ENCODE measurements at regions not wholly inside any gene's neighbourhood (a gene's known extent, or its start where the extent isn't known, plus 50 kb on each side); places are given as distances from the start of the nearest gene placed in this dataset.

- no peak overlapping the region for H3K27ac Mint-ChIP-seq
- no peaks in the 10 kb centered on the region for H3K4me1 Mint-ChIP-seq
- H3K4me3 Mint-ChIP-seq: no peak overlapping the region
- DNase-seq (no peak), ATAC-seq (no peak)
- H3K27me3 Mint-ChIP-seq: no peaks in the 10 kb centered on the region
- H3K9me3 Mint-ChIP-seq: no peaks in the 10 kb centered on the region
Observed at GRCh38 chr9:1269533-1270315, 219.6 kb downstream of the DMRT2 start.

GRCh38 chr9:1271367-1271766 is 221.2 kb downstream of the DMRT2 start:
- no peaks in the 10 kb centered on the region for H3K27me3 Mint-ChIP-seq
- H3K4me3 Mint-ChIP-seq: no peak overlapping the region
- DNase-seq (no peak), ATAC-seq (no peak)
- no peak overlapping the region for H3K27ac Mint-ChIP-seq
- H3K9me3 Mint-ChIP-seq: no peaks in the 10 kb centered on the region
- H3K4me1 Mint-ChIP-seq: no peaks in the 10 kb centered on the region

GRCh38 chr9:1271786-1272185 is 221.6 kb downstream of the DMRT2 start:
- DNase-seq (no peak), ATAC-seq (no peak)
- H3K4me1 Mint-ChIP-seq: no peaks in the 10 kb centered on the region
- no peak overlapping the region for H3K27ac Mint-ChIP-seq
- H3K4me3 Mint-ChIP-seq: no peak overlapping the region
- H3K9me3 Mint-ChIP-seq: no peaks in the 10 kb centered on the region
- no peaks in the 10 kb centered on the region for H3K27me3 Mint-ChIP-seq

GRCh38 chr9:1272488-1272887 is 222.3 kb downstream of the DMRT2 start:
- ATAC-seq (no peak), DNase-seq (no peak)
- H3K4me1 Mint-ChIP-seq: no peaks in the 10 kb centered on the region
- H3K27ac Mint-ChIP-seq: no peak overlapping the region
- no peaks in the 10 kb centered on the region for H3K27me3 Mint-ChIP-seq
- H3K4me3 Mint-ChIP-seq: no peak overlapping the region
- no peaks in the 10 kb centered on the region for H3K9me3 Mint-ChIP-seq

- Mint-ChIP-seq H3K4me1 (no peaks in the 10 kb centered on the region), H3K27me3 (no peaks in the 10 kb centered on the region), H3K4me3 (no peak overlapping the region)
Observed at GRCh38 chr9:1273859-1274258, 223.7 kb downstream of the DMRT2 start.

GRCh38 chr9:1274334-1274733 is 224.2 kb downstream of the DMRT2 start:
- H3K4me1 Mint-ChIP-seq: no peaks in the 10 kb centered on the region
- no peak overlapping the region for H3K27ac Mint-ChIP-seq
- no peak for DNase-seq
- no peaks in the 10 kb centered on the region for H3K27me3 Mint-ChIP-seq
- no peak for ATAC-seq
- H3K4me3 Mint-ChIP-seq: no peak overlapping the region
- H3K9me3 Mint-ChIP-seq: no peaks in the 10 kb centered on the region

More at GRCh38 chr9:1273859-1274258, 223.7 kb downstream of the DMRT2 start:
- Mint-ChIP-seq H3K9me3 (no peaks in the 10 kb centered on the region), H3K27ac (no peak overlapping the region)
- DNase-seq (no peak), ATAC-seq (no peak)

GRCh38 chr9:1276474-1276873 is 226.3 kb downstream of the DMRT2 start:
- Mint-ChIP-seq H3K27ac (no peak overlapping the region), H3K4me3 (no peak overlapping the region), H3K27me3 (no peaks in the 10 kb centered on the region)

DNA sequence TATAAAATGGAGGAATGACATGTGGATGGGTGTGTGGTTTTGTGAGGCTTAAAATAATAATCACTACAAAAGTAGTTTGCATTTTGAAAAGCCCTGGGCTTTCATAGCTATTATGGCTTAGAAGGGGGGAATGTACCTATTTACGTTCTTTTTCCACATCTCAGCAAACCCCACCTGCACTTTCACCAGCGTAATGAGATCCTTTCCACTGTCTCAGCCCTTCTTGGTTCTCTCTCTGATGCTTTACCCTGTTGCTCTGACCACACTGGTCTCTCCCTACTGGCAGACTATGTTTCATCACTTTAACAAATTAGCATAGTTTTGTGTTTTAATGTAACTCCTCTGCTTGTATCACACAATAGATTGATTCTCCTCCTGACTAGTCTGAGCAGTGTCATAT is 234.6 kb downstream of the DMRT2 start:
- no peak overlapping the region for H3K27ac Mint-ChIP-seq
- H3K9me3 Mint-ChIP-seq: peaks cover 0 to 16% of the 10 kb centered on the region in 2 donors
- peaks cover 17% of the 10 kb centered on the region for H3K27me3 Mint-ChIP-seq
- ATAC-seq: no peak
- no peak overlapping the region for H3K4me3 Mint-ChIP-seq
- DNase-seq: no peak
- no peaks in the 10 kb centered on the region for H3K4me1 Mint-ChIP-seq

More at GRCh38 chr9:1276474-1276873, 226.3 kb downstream of the DMRT2 start:
- no peaks in the 10 kb centered on the region for H3K4me1 Mint-ChIP-seq
- DNase-seq (no peak), ATAC-seq (no peak)
- no peaks in the 10 kb centered on the region for H3K9me3 Mint-ChIP-seq

DNA sequence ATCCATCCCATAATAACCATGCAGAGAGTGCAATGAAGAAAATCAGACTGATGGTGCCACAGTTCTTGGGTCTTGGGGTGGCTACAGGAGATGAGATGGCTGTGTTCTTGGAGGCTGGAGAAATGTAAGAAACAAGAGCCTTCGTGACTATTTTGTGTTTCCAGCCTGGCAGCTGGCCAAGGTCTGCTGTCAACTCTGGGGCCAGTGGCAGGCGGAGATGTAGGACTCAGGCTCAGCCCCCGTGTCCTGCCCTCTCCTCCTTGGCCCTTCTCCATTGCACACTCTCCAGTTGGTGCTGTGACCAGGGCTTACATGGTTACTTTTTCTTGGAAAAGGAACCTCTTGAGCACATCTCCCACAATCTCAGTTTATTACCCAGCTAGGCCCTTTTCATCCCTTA is 235.4 kb downstream of the DMRT2 start:
- peaks cover 17% of the 10 kb centered on the region for H3K27me3 Mint-ChIP-seq
- H3K27ac Mint-ChIP-seq: no peak overlapping the region
- ATAC-seq: no peak

GRCh38 chr9:1292384-1292783 is 242.2 kb downstream of the DMRT2 start:
- Mint-ChIP-seq H3K4me1 (no peaks in the 10 kb centered on the region), H3K27me3 (peaks cover 6% of the 10 kb centered on the region), H3K27ac (no peak overlapping the region), H3K4me3 (no peak overlapping the region), H3K9me3 (no peaks in the 10 kb centered on the region)
- DNase-seq (no peak), ATAC-seq (no peak)

More for the DNA sequence above, 235.4 kb downstream of the DMRT2 start:
- peaks cover 0 to 16% of the 10 kb centered on the region in 2 donors for H3K9me3 Mint-ChIP-seq
- no peak for DNase-seq
- H3K4me3 Mint-ChIP-seq: no peak overlapping the region
- H3K4me1 Mint-ChIP-seq: no peaks in the 10 kb centered on the region

DNA sequence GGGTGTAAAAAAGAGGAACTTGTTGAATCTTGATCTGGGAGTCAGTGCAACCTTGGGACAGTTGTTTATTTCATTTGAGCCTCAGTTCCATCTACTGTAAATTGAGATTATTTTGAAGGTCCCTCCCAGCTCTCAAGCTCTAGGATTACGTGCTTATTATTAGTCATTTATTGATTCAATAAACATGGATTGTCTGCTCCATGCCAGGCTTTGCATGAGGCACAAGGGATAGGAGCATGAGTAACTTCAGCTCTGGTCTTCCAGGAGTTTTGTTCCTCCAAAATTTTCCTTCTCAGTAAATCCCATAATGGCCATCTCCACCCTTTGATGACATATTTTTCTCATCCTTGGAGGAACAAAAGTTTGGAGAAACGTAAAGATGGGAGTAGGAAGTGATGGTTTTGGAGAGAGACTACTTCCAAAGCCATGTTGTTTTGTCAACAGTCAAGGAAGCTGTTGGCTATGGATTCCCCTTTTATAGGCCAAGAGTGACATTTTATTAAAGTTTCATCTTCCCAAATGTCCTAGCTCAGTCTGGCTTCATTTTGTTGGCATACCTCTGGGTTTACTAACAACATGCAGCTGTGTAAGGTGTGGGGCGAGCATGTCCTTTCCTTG is 244.6 kb downstream of the DMRT2 start:
- Mint-ChIP-seq H3K27ac (no peak overlapping the region), H3K4me3 (no peak overlapping the region), H3K27me3 (peaks cover 6% of the 10 kb centered on the region), H3K9me3 (no peaks in the 10 kb centered on the region), H3K4me1 (no peaks in the 10 kb centered on the region)
- DNase-seq (no peak), ATAC-seq (no peak)

- ATAC-seq (no peak), DNase-seq (no peak)
- Mint-ChIP-seq H3K27me3 (peaks cover 6% of the 10 kb centered on the region), H3K4me3 (no peak overlapping the region), H3K9me3 (no peaks in the 10 kb centered on the region), H3K4me1 (no peaks in the 10 kb centered on the region), H3K27ac (no peak overlapping the region)
Observed at GRCh38 chr9:1296331-1296730, 246.2 kb downstream of the DMRT2 start.

- peaks cover 6% of the 10 kb centered on the region for H3K27me3 Mint-ChIP-seq
- H3K9me3 Mint-ChIP-seq: no peaks in the 10 kb centered on the region
- DNase-seq: no peak
- ATAC-seq: no peak
- no peak overlapping the region for H3K27ac Mint-ChIP-seq
- H3K4me1 Mint-ChIP-seq: no peaks in the 10 kb centered on the region
- no peak overlapping the region for H3K4me3 Mint-ChIP-seq
Observed at GRCh38 chr9:1298046-1298445, 247.9 kb downstream of the DMRT2 start.

DNA sequence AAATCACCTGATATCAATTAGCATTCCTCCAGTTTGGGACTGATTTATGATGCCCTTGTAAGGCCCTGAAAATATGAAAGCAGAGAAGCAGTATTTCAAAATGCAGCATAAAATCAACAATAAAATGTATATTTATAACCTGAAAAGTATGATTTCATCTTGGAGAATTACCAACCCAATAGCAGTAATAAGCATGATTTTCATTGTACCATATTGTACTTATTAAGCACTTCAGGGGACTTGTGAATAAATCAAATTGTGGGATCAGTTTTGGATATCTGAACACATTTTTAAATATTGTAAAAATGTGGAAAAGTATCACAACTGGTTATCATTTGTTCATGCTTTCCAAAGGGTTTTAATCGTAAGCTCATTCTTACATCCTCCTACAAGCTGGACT is 250.8 kb downstream of the DMRT2 start:
- no peak overlapping the region for H3K4me3 Mint-ChIP-seq
- peaks cover 0 to 5% of the 10 kb centered on the region in 2 donors for H3K9me3 Mint-ChIP-seq
- H3K4me1 Mint-ChIP-seq: no peaks in the 10 kb centered on the region
- H3K27me3 Mint-ChIP-seq: no peaks in the 10 kb centered on the region
- no peak overlapping the region for H3K27ac Mint-ChIP-seq
- DNase-seq (no peak), ATAC-seq (no peak)

- Mint-ChIP-seq H3K4me1 (no peaks in the 10 kb centered on the region), H3K27me3 (no peaks in the 10 kb centered on the region), H3K4me3 (no peak overlapping the region), H3K9me3 (peaks cover 0 to 5% of the 10 kb centered on the region in 2 donors), H3K27ac (no peak overlapping the region)
- DNase-seq (no peak), ATAC-seq (no peak)
Observed at GRCh38 chr9:1303932-1304331, 253.8 kb downstream of the DMRT2 start.

- DNase-seq (no peak), ATAC-seq (no peak)
- Mint-ChIP-seq H3K4me3 (no peak overlapping the region), H3K4me1 (no peaks in the 10 kb centered on the region), H3K27me3 (no peaks in the 10 kb centered on the region), H3K9me3 (peaks cover 7% of the 10 kb centered on the region in 2 donors), H3K27ac (no peak overlapping the region)
Observed at GRCh38 chr9:1311462-1312042, 261.4 kb downstream of the DMRT2 start.
